Fibroblast of mammary gland (primary cell): ENCODE measurements at regions not wholly inside any gene's neighbourhood (a gene's known extent, or its start where the extent isn't known, plus 50 kb on each side); places are given as distances from the start of the nearest gene placed in this dataset.

Experiments used
- DNase-seq: peaks from one replicate; pipeline ENCODE4 v3.0.0-alpha.2; 2010; ENCODE audit warnings: low read depth
- H3K4me3 ChIP-seq: 2 replicates; pipeline ENCODE4 v1.5.1; 2011; ENCODE audit warnings: low read depth, mild to moderate bottlenecking, low read length, moderate library complexity; ENCODE audit not compliant: control insufficient read depth
- TF ChIP-seq, protein P1 (sequence below): conservative IDR thresholded peaks from 2 replicates; pipeline ENCODE4 v1.5.1; 2011; ENCODE audit warnings: low read depth, low read length, inconsistent platforms; ENCODE audit not compliant: control insufficient read depth, insufficient read depth

DNA sequence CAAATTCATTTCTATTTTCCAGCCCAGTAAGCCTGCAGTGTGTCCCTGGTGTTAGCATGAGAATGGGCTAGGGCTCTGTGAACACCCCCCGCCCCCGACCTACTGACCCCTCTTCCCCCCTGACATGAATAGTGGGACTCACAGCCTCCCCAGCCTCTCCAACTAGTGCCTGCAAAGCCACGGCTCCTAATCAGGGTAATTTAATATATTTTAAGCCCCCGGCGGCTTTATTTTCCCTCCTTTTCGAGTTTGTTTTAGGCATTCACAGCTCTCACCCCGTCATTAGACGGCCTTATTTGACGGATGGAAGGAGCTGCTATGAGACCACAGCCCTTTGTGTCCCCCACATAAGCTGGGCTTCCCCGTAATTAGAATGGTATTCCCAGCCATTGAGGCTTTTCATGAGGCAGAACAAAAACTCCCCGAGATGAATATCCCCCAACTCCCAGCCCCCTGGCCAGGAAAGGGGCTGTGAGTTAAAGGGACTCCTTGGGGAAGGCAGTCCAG is 78.3 kb upstream of the POLG start:
- no peak for DNase-seq
- TF ChIP-seq, protein P1, sequence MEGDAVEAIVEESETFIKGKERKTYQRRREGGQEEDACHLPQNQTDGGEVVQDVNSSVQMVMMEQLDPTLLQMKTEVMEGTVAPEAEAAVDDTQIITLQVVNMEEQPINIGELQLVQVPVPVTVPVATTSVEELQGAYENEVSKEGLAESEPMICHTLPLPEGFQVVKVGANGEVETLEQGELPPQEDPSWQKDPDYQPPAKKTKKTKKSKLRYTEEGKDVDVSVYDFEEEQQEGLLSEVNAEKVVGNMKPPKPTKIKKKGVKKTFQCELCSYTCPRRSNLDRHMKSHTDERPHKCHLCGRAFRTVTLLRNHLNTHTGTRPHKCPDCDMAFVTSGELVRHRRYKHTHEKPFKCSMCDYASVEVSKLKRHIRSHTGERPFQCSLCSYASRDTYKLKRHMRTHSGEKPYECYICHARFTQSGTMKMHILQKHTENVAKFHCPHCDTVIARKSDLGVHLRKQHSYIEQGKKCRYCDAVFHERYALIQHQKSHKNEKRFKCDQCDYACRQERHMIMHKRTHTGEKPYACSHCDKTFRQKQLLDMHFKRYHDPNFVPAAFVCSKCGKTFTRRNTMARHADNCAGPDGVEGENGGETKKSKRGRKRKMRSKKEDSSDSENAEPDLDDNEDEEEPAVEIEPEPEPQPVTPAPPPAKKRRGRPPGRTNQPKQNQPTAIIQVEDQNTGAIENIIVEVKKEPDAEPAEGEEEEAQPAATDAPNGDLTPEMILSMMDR = no peak
- no peak overlapping the region for H3K4me3 ChIP-seq

DNA sequence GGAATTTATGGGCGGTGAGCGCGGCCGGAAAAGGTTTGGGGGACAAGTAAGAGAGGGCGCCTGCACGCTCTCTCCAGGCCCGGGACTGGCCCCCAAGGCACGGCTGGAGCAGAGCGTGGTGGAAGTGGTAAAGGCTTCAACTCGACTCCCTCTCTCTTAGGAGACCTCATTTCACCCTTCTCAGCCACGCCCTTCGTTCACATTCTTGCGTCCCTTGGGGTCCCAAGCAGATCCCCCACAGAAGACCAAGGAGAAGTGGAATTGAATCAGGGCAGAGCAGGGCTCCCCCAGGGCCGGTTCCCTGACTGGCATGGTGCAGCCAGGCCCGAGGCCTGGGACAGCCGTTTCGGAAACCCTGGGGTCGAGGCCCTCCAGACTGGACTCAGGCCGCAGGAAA is 75.4 kb upstream of the POLG start:
- no peak for DNase-seq
- no peak overlapping the region for H3K4me3 ChIP-seq
- TF ChIP-seq, protein P1 = no peak

DNA sequence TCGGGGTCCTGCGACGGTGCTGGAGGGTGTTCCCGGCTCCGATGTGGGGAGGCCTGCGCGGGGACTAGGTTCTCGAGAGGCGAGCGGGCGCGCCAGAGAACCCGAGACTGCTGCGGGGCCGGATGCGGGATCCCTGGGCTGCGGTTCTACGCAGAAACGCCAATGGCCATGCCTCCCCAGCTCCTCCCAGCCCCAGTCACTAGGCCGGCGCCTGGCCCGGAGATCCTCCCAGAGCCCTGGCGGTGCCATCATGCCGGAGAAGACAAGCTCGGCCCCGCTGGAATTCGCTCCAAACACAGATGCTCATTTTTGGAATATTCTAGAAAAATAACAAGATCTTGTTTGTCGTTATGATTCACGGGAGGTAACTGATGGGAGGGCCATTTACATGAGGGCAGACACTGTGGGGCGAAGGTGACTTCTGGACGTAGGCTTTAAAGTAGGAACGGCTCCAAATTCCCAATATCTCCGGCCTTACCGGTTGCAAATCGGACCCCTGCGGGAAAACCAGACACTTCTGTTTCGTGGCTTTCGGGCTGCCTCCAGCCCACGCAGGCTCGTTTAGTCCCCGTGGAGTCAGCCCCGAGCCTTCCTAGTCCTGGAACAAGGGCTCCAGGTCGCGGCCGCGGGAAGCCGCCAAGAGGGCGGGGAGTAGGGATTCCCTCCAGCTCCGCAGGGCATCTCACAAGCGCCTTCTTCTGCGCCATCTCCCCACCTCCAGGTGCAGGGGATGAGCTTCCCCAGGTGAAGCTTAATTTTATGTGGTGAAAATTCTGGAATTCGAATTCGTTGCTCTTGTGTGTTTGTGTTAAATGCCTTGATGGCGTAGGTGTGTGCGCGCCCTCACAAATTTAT is 74.8 kb upstream of the POLG start:
- DNase-seq = no peak
- TF ChIP-seq, protein P1 = no peak
- H3K4me3 ChIP-seq = no peak overlapping the region

DNA sequence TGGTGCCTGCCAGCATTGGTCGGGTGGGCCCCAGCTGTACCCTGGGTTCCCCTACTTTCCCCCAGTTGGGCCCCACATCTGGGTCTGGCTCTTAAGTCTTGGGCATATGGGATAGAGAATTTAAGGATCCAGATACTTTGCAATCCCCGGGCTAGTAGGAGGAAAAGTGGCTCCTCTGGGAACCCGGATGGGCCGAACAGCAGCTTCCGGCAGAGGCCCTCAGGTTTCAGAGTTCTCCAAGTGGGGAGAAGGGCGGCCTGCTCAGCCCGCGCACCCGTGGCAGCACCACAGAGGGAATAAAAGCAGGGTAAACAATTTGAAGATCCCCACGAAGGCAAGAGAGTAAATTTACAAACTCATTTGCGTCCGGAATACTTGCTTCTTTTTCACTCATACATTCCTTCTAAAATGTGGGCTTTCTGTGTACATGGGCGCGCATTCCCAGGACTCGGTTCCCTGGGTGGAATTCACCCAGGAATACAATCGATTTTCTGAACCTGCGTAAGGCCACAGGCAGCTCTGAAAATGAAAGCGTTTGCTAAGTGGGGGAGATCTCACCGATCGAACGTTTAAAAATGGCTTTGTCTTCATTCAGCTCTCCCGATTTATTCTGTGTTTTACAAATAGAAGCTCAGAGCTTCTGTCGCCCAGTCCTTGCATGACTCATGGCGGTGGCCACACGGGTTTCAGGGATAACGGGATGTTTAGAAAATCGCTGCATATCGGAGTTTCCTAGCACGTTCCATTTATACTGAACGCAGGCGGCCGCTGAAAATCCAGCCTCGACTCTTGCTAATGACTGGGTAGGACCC is 74.0 kb upstream of the POLG start:
- TF ChIP-seq, protein P1 = no peak
- no peak overlapping the region for H3K4me3 ChIP-seq
- DNase-seq = peak; percentile 5

DNA sequence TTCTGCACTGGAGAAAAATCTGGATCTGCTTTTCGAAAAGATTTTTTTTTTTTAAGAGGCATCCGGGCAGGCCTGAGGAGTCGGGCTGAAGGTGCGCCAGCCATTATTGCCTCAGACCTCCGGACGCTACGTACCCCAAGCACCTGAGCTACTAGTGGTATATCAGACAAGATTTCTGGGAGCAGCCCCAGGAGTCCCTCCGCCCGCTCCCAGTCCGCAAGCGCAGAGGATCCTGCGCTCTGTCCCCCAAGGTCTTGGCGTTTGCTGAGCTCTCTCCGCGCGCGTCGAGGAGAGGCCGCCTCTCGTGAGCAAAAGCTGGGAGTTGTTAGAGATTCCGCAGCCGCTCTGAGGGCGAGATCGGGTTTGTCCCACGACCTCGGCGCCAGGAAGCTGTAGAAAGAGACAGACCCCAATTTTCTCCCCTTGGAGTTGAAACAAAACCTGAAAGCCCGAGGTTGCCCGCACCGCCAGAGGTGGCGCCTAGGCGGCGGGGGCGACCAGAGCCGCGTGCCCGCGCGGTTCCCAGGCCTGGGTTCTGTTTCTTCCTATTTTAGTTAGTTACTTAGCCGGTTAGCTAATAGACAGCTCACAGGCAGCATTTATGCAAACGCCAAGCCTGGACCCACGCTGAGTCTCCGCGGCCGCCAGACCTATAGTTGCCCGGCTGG is 72.5 kb upstream of the POLG start:
- TF ChIP-seq, protein P1 = no peak
- no peak overlapping the region for H3K4me3 ChIP-seq
- DNase-seq = no peak

DNA sequence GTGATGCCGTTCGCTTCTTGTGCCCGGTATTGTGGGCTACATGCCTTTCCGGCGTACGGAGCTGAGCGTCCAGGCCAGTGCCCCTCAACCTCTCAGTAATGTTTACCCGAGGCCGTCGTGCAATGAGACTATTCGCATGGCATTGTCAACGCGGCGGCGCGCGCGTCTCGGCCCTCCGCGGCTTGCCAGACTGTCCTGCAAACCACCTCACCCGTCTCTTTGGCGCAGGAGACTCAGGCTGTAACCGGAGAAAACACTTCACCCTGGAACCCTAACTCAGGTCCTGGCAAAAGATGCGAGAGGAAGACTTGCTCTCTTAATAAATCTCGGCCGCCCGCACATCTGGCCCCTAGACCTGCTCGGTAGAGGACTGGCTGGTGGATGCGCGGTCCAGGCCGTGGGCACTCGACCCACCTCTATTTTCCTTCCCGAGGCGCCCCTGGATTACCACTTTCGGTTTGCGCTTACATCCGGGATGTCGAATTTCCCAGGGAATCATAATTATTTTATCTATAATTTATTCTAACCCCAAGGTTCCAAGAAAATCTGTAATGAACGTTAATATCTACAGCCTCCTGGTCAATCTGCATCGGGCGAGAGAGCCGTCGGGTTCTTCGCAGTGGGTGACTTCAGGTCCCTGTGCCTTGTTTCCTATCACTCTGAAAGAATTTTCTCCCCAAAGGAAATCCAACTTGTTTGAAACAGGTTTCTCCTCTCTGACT is 71.8 kb upstream of the POLG start:
- DNase-seq = no peak
- H3K4me3 ChIP-seq = no peak overlapping the region
- TF ChIP-seq, protein P1 = no peak
